RWPE1 (cell line): ENCODE measurements at regions not wholly inside any gene's neighbourhood (a gene's known extent, or its start where the extent isn't known, plus 50 kb on each side); places are given as distances from the start of the nearest gene placed in this dataset.

Experiments used
- CTCF ChIA-PET: fragments of 350-600 bp; sonication (Branson Sonifier 250); formaldehyde crosslinking; extraction: SDS; loops from one replicate; lab custom pipeline; 2021; lab: Yijun Ruan, JAX
- POLR2A ChIA-PET: fragments of 400-600 bp; formaldehyde crosslinking; extraction: SDS; loops from one replicate; lab custom pipeline; 2020; ENCODE audit warnings: antibody characterized with exemption; ENCODE audit not compliant: low non-redundant PET; lab: Yijun Ruan, JAX
- DNase-seq: peaks from one replicate; pipeline ENCODE4 v3.0.0; 2012; ENCODE audit warnings: low spot score
- H3K27ac ChIP-seq: fragments of 450-650 bp; 2 replicates; pipeline ENCODE4 v1.5.1; 2017
- TF ChIP-seq, protein P1 (sequence below): fragments of 450-650 bp; conservative IDR thresholded peaks from 2 replicates; pipeline ENCODE4 v1.5.1; 2017; ENCODE audit warnings: low read depth, mild to moderate bottlenecking

GRCh38 chr16:59180083-59180476 is 446.0 kb upstream of the GOT2 start:
- POLR2A ChIA-PET: no interaction called here
- CTCF ChIA-PET: interaction anchor here (0.6 to 0.7 kb wide), 2 partner anchors 13 to 366 kb away, joined by 3 to 4 read pairs; no protein-coding TSS in a partner anchor
- TF ChIP-seq, protein P1, sequence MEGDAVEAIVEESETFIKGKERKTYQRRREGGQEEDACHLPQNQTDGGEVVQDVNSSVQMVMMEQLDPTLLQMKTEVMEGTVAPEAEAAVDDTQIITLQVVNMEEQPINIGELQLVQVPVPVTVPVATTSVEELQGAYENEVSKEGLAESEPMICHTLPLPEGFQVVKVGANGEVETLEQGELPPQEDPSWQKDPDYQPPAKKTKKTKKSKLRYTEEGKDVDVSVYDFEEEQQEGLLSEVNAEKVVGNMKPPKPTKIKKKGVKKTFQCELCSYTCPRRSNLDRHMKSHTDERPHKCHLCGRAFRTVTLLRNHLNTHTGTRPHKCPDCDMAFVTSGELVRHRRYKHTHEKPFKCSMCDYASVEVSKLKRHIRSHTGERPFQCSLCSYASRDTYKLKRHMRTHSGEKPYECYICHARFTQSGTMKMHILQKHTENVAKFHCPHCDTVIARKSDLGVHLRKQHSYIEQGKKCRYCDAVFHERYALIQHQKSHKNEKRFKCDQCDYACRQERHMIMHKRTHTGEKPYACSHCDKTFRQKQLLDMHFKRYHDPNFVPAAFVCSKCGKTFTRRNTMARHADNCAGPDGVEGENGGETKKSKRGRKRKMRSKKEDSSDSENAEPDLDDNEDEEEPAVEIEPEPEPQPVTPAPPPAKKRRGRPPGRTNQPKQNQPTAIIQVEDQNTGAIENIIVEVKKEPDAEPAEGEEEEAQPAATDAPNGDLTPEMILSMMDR: no peak
- H3K27ac ChIP-seq: no peak overlapping the region
- no peak for DNase-seq

DNA sequence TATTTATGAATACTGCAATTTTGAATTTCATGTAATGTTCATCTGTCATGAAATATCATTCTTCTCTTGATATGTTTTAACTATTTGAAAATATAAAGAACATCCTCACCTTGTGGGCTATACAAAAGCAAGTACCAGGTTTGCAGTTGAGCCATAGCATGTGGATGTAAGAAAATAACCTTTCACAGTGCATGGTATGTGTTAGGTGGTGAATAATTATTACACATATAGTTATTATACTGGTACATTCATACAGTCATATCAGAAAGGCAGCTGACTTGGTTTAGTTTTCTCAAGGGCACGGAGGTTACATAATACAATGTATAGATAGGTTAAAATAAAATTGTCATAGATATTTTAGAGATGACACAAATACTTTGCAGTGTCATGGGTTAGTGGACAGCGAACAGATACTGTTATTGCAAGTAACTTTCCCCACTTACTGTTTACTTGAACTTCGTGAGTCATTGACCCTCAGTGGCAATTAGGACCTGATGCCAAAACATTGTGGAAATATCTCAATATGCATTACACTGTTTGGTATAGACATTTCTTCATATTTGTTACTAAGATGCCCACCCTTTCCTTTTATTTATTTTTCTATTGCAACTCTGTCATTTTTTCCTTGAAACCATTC is 445.4 kb upstream of the GOT2 start:
- H3K27ac ChIP-seq: no peak overlapping the region
- CTCF ChIA-PET: interaction anchor here (0.6 kb wide), 1 partner anchor 12 kb away, joined by 3 read pairs; no protein-coding TSS in a partner anchor
- TF ChIP-seq, protein P1: no peak
- POLR2A ChIA-PET: no interaction called here
- DNase-seq: no peak

- TF ChIP-seq, protein P1: no peak
- no peak overlapping the region for H3K27ac ChIP-seq
- DNase-seq: no peak
- CTCF ChIA-PET: interaction anchor here (0.6 kb wide), 2 partner anchors 17 to 273 kb away, joined by 3 to 4 read pairs; no protein-coding TSS in a partner anchor
- POLR2A ChIA-PET: no interaction called here
These were observed 439.3 kb upstream of the GOT2 start for GRCh38 chr16:59173408-59173831.

DNA sequence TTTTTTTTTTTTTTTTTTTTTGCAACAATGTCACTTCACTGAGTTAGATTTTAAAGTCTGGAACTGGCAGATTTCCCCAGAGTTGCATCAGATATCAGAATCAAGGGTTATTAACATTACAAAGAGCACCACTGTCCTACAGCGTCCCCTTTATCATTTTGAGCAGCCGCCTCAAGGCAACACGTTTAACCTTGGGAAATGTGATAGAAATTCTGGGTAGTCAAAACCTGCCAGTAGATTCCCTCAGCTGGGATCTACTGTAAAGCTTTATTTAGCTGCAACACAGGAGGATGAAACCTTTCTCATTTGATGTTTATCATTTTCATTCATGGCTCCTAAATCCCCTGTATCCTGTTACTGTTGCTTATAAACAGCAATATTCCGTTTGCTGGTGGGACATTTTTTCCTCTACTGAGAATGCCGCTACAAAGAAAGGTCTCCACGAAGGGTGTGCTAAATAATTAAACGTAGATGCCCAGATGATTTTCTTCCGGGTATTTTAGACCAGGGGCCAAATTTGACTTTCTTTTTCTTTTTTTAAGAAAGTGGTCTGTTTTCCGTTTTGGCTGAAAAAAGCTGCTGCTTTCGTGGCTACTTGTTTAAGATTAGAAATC is 436.1 kb upstream of the GOT2 start:
- TF ChIP-seq, protein P1: no peak
- CTCF ChIA-PET: no interaction called here
- no peak overlapping the region for H3K27ac ChIP-seq
- POLR2A ChIA-PET: no interaction called here
- no peak for DNase-seq

GRCh38 chr16:59169168-59169567 is 435.1 kb upstream of the GOT2 start:
- POLR2A ChIA-PET: no interaction called here
- no peak overlapping the region for H3K27ac ChIP-seq
- no peak for DNase-seq
- CTCF ChIA-PET: no interaction called here
- TF ChIP-seq, protein P1: no peak

DNA sequence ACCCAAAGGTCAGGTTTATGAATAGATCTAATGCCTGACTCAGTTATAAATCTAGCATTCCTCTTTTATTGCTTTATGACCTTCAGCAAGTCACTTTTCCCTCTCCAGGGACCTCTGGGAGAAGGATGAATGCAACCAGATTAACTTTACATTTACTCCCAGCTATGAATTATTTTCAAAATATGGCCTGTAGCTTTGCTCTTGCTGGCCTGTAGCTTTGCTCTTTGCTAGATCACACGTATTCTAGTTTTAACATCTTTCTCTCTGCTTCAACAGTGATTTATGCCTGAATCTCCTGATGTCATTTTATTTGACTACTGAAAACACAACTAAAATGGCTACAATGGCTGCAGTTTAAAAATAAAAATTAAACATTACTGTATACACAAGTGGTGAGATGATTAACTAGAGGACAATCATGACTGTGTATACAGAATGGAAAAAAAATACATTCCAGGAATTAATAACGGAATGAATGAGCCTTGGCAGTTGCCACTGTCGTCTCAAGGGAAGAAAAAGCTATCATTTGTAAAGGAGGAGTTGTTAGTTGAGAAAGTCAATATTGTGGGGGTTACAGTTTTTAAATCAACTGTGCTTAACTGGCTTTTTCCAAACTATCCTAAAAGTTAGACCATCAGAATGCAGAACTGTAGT is 434.5 kb upstream of the GOT2 start:
- TF ChIP-seq, protein P1: no peak
- DNase-seq: no peak
- POLR2A ChIA-PET: no interaction called here
- CTCF ChIA-PET: no interaction called here
- no peak overlapping the region for H3K27ac ChIP-seq
